Muscle layer of colon (tissue), 2 donors: ENCODE measurements at regions not wholly inside any gene's neighbourhood (a gene's known extent, or its start where the extent isn't known, plus 50 kb on each side); places are given as distances from the start of the nearest gene placed in this dataset.

ENCODE experiments used
- H3K27ac ChIP-seq: one replicate; pipeline ENCODE4 v1.7.0; 2013; ENCODE audit warnings: low read depth, mild to moderate bottlenecking, low read length, moderate library complexity
- H3K27me3 ChIP-seq, 2 donors: one replicate each; pipeline ENCODE4 v1.7.0; 2013; ENCODE audit warnings: low read length in 2 of 2, mild to moderate bottlenecking in 2 of 2; ENCODE audit not compliant: insufficient read depth in 2 of 2, control insufficient read depth in 1 of 2
- H3K36me3 ChIP-seq: one replicate; pipeline ENCODE4 v1.7.0; 2013; ENCODE audit warnings: mild to moderate bottlenecking, low read length; ENCODE audit not compliant: insufficient read depth
- H3K4me1 ChIP-seq: one replicate; pipeline ENCODE4 v1.7.0; 2013; ENCODE audit warnings: mild to moderate bottlenecking, low read length; ENCODE audit not compliant: insufficient read depth
- H3K4me3 ChIP-seq, 2 donors: one replicate each; pipeline ENCODE4 v1.7.0; 2013; ENCODE audit warnings: low read length in 2 of 2, low read depth in 1 of 2, mild to moderate bottlenecking in 1 of 2, moderate library complexity in 1 of 2
- H3K9ac ChIP-seq: one replicate; pipeline ENCODE4 v1.7.0; 2013; ENCODE audit warnings: low read length
- H3K9me3 ChIP-seq: one replicate; pipeline ENCODE4 v1.7.0; 2013; ENCODE audit warnings: mild to moderate bottlenecking, low read length
- donor health status: abdominal sarcoma.
- donor health status: Adenocarcinoma of cecum.

DNA sequence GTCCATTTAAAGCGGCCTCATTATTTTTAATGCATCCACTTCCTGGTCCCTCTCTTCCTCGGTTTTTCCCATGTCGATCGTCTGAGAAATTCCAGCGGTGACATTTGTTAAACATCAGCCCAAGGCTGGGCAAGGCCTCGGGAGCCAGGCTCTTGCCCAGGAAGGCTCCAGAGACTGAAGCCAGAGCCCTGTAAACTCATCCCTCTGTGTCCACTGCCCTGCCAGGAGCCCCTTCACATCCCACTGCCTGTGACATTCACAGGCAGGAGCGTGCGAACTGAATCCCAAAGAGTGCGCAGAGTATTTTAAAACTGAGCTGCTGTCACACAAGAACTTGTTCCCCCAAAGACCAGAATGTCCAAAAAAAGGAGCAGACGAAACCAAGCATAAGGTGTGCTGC lies 56.5 kb upstream of the ANO1 start:
- no peaks in the 10 kb centered on the region for H3K36me3 ChIP-seq
- no peaks in the 10 kb centered on the region for H3K27me3 ChIP-seq
- no peak overlapping the region for H3K9ac ChIP-seq
- H3K4me3 ChIP-seq, result no peak overlapping the region
- H3K4me1 ChIP-seq, result no peaks in the 10 kb centered on the region
- no peak overlapping the region for H3K27ac ChIP-seq
- H3K9me3 ChIP-seq, result no peaks in the 10 kb centered on the region

DNA sequence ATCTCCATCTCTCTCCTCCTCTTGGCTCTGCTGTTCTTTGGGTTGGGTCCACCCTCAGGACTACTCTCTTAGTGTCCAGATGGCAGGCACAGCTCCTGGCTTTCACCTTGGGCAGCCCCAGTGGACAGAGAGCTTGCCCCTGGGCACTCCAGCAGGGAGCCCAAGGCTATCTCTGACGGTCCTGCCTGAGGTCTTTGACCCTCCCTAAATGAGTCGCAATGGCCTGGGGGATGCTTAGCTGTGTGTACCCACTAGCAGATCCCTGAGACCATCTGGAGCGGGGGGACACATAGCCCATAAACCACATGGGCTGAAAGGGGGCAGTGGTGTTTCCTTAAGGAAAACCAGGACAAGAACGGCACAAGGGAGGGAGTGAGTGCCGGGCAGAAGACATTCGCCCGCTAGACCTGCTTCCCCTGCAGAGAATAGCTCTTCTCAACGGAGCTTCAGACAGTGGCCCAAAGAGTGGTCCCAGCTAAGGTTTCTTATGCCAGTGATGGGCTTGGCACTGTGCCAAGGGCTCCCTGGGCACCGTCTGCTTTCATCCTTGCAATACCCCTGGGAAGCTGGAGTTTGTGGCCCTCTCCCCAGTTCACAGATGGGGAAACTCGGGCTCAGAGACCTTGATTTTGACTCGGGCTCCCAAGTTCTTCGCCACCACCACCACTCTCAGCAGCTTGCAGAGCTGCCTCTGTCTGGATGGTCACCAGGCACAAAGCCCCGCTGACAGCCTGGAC lies 53.9 kb upstream of the ANO1 start:
- H3K27ac ChIP-seq, result no peak overlapping the region

DNA sequence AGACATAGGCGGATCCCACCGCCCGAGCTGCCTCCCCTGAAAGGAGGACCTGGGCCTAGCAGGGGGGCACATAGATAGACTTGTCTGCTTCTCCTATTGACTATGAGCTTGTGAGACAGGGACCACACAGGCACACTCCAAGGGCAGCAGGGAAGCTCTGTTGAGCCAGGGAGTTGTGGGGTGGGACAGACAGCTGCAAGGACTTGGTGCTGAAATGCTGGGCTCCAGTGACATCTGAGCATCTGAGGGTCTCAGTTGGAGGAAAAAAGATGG lies 53.4 kb upstream of the ANO1 start:
- Histone ChIP-seq H3K36me3 (no peaks in the 10 kb centered on the region), H3K27ac (no peak overlapping the region), H3K9me3 (no peaks in the 10 kb centered on the region), H3K27me3 (no peaks in the 10 kb centered on the region), H3K4me3 (no peak overlapping the region), H3K4me1 (no peaks in the 10 kb centered on the region), H3K9ac (no peak overlapping the region)

More for the DNA sequence above, 53.9 kb upstream of the ANO1 start:
- Histone ChIP-seq H3K9me3 (no peaks in the 10 kb centered on the region), H3K36me3 (no peaks in the 10 kb centered on the region), H3K4me3 (no peak overlapping the region), H3K27me3 (no peaks in the 10 kb centered on the region), H3K9ac (no peak overlapping the region), H3K4me1 (no peaks in the 10 kb centered on the region)

DNA sequence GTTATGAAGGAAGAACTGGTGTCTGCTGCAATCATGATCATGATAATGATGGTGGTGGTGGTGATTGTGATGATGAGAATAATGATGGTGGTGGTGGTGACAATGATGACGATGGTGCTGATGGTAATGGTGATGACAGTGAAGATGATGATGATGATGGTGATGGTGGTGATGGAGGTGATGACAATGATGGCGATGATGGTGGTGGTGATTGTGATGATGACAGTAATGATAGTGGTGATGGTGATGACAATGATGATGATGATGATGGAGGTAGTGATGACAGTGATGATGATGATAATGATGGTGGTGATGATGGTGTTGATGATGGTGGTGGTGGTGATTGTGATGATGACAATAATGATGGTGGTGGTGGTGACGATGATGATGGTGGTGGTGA lies 52.8 kb upstream of the ANO1 start:
- H3K27ac ChIP-seq, result no peak overlapping the region
- no peaks in the 10 kb centered on the region for H3K4me1 ChIP-seq
- H3K36me3 ChIP-seq, result no peaks in the 10 kb centered on the region
- no peak overlapping the region for H3K9ac ChIP-seq
- no peaks in the 10 kb centered on the region for H3K9me3 ChIP-seq
- H3K4me3 ChIP-seq, result no peak overlapping the region
- no peaks in the 10 kb centered on the region for H3K27me3 ChIP-seq

DNA sequence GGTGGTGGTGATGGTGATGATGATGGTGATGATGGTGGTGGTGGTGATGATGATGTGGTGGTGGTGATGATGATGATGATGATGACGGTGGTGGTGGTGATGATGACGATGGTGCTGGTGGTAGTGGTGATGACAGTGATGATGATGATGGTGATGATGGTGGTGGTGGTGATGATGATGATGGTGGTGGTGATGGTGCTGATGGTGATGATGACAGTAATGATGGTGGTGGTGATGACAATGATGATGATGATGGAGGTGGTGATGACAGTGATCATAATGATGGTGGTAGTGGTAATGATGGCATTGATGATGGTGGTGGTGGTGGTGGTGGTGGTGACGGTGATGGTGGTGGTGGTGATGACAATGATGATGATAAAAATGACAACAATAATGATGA lies 52.1 kb upstream of the ANO1 start:
- no peaks in the 10 kb centered on the region for H3K27me3 ChIP-seq
- H3K9ac ChIP-seq, result no peak overlapping the region
- H3K4me1 ChIP-seq, result no peaks in the 10 kb centered on the region
- H3K27ac ChIP-seq, result no peak overlapping the region
- H3K4me3 ChIP-seq, result no peak overlapping the region
- H3K36me3 ChIP-seq, result no peaks in the 10 kb centered on the region
- H3K9me3 ChIP-seq, result no peaks in the 10 kb centered on the region

DNA sequence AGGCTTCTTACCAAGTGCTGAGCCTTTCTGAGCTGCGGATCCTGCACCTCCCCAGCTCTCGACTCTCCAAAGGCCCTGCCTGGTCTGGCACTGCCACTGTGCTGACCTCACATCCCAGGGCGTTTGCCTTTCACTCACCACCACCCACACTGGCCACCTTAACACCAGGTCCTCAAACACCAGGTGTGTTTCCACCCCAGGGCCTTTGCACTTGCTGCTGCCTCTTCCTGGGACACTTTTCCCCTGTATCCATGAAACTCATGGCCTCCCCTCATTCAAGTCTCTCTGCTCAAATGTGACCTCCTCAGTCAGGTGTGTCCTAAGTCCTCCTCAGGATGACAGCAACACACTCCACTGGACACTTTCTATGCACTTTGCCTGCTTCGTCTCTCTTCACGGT lies 51.4 kb upstream of the ANO1 start:
- Histone ChIP-seq H3K27me3 (no peaks in the 10 kb centered on the region), H3K4me1 (no peaks in the 10 kb centered on the region), H3K36me3 (no peaks in the 10 kb centered on the region), H3K9me3 (no peaks in the 10 kb centered on the region), H3K4me3 (no peak overlapping the region), H3K9ac (no peak overlapping the region), H3K27ac (no peak overlapping the region)

DNA sequence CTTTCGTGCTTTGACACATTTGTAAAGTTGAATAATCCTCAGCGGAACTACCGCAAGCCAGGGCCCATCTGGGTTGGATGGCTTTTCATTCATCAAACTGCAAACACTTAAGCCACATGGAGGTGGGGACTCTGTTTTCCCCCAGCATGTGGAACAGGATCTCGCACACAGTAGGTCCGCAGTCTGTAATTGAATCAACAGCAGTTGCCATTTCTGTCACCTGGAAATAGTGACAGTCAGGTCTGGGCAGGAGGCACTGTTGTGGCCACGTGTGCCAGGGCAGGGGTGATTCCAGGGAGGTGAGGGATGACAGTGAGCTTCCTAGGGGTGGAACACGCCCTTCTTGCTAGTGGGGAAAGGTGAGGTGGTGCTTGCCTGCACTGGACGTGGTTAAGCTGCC lies 50.7 kb upstream of the ANO1 start:
- Histone ChIP-seq H3K27me3 (no peaks in the 10 kb centered on the region), H3K9me3 (no peaks in the 10 kb centered on the region), H3K9ac (no peak overlapping the region), H3K4me3 (no peak overlapping the region), H3K36me3 (no peaks in the 10 kb centered on the region), H3K27ac (no peak overlapping the region), H3K4me1 (no peaks in the 10 kb centered on the region)

DNA sequence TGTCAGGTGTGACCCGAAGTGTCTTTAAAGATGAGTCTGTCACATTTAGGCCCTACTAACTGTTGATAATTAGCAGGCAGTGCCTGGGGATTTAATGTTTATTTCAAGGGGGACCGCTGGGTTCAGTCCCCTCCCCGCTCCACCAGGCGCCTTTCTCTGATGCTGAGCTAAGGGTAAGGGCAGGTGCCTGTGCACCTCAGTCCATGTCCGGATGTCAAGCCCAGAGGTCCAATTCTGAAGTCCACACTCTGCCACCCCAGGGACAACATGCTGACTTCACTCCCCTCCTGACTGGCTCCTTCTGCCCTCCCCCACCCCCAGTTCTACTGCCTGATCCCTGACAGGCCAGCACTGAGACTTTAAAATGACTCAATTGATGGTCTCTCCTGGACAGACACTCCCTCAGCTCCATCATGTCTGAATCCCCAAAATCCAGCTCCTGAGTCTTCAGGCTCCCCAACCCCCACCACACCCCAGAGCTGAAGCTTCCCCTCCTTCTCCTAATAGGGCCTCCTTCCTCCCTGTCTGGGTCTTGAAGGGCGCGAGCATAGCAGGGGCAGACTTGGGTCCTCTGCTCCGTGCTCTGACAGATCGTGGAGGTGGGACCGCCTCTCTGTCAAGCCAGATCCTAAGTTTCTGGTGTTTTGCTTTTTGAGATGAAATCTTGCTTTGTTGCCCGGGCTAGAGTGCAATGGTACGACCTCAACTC lies 49.8 kb upstream of the ANO1 start:
- no peak overlapping the region for H3K4me3 ChIP-seq
- no peaks in the 10 kb centered on the region for H3K9me3 ChIP-seq
- H3K36me3 ChIP-seq, result no peaks in the 10 kb centered on the region
- H3K4me1 ChIP-seq, result no peaks in the 10 kb centered on the region
- no peak overlapping the region for H3K9ac ChIP-seq
- no peak overlapping the region for H3K27ac ChIP-seq
- H3K27me3 ChIP-seq, result no peaks in the 10 kb centered on the region
